Liver (tissue), 3 donors: ENCODE measurements at regions not wholly inside any gene's neighbourhood (a gene's known extent, or its start where the extent isn't known, plus 50 kb on each side); places are given as distances from the start of the nearest gene placed in this dataset.

Experiments
- CTCF ChIP-seq: fragments of 150-350 bp; IDR thresholded peaks from 2 replicates; pipeline ENCODE4 v1.5.1; 2017; ENCODE audit warnings: improper control_type of control experiment, low read depth, low read length; ENCODE audit not compliant: missing input control
- HNF4G ChIP-seq: IDR thresholded peaks from 2 replicates; pipeline ENCODE4 v1.6.1; 2016; ENCODE audit warnings: antibody characterized with exemption
- REST ChIP-seq: IDR thresholded peaks from 2 replicates; pipeline ENCODE4 v1.6.1; 2016; ENCODE audit warnings: antibody characterized with exemption, mild to moderate bottlenecking
- SP1 ChIP-seq: IDR thresholded peaks from 2 replicates; pipeline ENCODE4 v1.6.1; 2018; ENCODE audit warnings: antibody characterized with exemption, mild to moderate bottlenecking
- TAF1 ChIP-seq: conservative IDR thresholded peaks from 2 replicates; pipeline ENCODE4 v1.6.1; 2016; ENCODE audit warnings: antibody characterized with exemption, mild to moderate bottlenecking
- YY1 ChIP-seq: IDR thresholded peaks from 2 replicates; pipeline ENCODE4 v1.6.1; 2016; ENCODE audit warnings: antibody characterized with exemption, mild to moderate bottlenecking
- ZBTB33 ChIP-seq: IDR thresholded peaks from 2 replicates; pipeline ENCODE4 v1.6.1; 2016; ENCODE audit warnings: antibody characterized with exemption
- donor health status: healthy.
- donor health status: healthy.

GRCh38 chr11:105298174-105298573, 158.6 kb upstream of the CARD18 start:
- TF ChIP-seq CTCF (no peak), REST (no peak), SP1 (no peak), HNF4G (no peak), ZBTB33 (no peak), YY1 (no peak), TAF1 (no peak)
